ENCODE measurements at regions not wholly inside any gene's neighbourhood (a gene's known extent, or its start where the extent isn't known, plus 50 kb on each side); places are given as distances from the start of the nearest gene placed in this dataset.

DNA sequence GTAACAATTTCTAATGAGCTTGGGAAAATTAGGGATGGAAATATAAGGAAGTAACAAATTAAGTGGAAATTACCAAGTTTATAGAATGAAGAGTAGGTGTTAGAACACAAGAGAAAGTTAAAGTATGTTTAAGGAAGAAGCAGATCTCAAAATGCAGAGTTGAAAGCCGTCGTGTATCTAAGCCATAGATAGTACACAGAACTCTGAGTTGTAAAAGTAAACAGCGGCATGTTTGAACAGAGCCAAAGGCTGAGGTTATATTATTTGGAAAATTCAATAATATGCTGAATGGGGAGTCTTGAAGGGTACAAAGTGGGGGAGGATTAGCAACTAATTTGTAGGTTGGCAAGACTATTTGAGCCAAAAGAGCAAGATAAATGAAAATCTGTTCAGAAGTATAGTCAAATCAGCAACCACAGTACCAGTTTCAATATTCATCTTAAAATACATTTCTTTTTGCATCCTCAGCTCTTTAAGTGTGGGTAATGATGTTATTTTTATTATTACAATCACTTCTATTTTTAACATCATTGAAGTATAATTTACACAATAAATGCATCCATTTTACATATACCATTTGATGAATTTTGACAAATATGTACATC, 594.8 kb upstream of the ANO3 start:
- TF ChIP-seq, protein P1, sequence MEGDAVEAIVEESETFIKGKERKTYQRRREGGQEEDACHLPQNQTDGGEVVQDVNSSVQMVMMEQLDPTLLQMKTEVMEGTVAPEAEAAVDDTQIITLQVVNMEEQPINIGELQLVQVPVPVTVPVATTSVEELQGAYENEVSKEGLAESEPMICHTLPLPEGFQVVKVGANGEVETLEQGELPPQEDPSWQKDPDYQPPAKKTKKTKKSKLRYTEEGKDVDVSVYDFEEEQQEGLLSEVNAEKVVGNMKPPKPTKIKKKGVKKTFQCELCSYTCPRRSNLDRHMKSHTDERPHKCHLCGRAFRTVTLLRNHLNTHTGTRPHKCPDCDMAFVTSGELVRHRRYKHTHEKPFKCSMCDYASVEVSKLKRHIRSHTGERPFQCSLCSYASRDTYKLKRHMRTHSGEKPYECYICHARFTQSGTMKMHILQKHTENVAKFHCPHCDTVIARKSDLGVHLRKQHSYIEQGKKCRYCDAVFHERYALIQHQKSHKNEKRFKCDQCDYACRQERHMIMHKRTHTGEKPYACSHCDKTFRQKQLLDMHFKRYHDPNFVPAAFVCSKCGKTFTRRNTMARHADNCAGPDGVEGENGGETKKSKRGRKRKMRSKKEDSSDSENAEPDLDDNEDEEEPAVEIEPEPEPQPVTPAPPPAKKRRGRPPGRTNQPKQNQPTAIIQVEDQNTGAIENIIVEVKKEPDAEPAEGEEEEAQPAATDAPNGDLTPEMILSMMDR (IDR thresholded peaks at IDR 0.05; ENCODE audit: insufficient read depth, missing control alignments): no peak
- DNase-seq (ENCODE audit: insufficient read length, low spot score): no peak
- FAIRE-seq: no peak

DNA sequence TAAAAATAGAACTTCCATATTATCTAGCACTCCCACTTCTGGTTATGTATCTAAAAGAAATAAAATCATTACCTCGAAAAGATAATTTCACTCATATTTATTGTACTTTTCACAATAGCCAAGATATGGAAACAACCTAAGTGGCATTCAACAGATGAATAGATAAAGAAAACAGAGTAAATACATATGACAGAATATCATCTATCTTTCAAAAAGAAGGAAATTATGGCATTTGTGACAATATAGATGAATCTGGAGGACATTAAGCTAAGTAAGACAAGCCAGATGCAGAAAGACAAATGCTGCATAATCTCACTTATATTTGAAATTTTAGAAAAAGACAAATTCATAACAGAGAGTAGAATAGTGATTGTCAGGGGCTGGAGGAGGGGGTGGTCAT, 590.0 kb upstream of the ANO3 start:
- no peak for FAIRE-seq

DNA sequence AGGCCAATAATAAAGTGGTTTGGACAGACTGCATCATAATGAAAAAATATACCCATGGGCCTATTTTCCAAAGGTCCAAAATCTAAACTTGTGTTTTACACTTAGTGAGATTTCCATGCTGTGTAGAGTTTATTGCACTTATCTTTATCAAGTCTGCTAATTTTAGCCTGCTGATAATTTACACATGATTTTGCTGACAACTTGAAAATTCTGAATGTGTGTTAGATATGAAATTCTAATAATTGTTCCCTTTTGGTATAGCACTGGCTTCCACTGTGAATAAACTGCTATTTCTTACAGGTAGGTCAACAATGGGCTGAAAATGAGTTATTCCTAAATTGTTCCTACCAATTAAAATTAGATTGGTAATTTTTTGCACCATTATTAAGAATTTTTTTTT, 589.1 kb upstream of the ANO3 start:
- DNase-seq (ENCODE audit: insufficient read length, low spot score): no peak
- FAIRE-seq: no peak
- TF ChIP-seq, protein P1 (IDR thresholded peaks at IDR 0.05; ENCODE audit: insufficient read depth, missing control alignments): no peak

More for the DNA sequence above, 590.0 kb upstream of the ANO3 start:
- TF ChIP-seq, protein P1 (IDR thresholded peaks at IDR 0.05; ENCODE audit: insufficient read depth, missing control alignments): no peak
- no peak for DNase-seq (ENCODE audit: insufficient read length, low spot score)

DNA sequence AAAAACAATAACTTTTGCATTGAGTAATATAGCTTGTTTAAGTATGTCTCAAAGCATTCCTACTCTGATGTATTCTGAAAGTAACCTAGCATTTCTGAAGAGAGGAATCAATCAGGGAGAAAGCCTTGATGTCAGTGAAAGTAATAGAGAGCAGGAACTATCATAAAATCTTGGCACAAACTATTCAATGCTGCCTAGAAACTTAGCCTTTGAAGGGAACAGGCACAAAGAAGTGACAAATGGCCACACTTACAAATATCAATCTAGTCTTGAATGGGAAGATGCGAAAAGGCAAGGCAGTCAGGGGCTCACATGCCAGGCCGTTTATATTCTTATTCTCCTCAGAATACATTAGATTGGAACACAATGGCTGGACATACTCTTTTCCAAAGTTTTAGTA, 576.5 kb upstream of the ANO3 start:
- no peak for FAIRE-seq
- TF ChIP-seq, protein P1 (IDR thresholded peaks at IDR 0.05; ENCODE audit: insufficient read depth, missing control alignments): no peak
- DNase-seq (ENCODE audit: insufficient read length, low spot score): no peak

DNA sequence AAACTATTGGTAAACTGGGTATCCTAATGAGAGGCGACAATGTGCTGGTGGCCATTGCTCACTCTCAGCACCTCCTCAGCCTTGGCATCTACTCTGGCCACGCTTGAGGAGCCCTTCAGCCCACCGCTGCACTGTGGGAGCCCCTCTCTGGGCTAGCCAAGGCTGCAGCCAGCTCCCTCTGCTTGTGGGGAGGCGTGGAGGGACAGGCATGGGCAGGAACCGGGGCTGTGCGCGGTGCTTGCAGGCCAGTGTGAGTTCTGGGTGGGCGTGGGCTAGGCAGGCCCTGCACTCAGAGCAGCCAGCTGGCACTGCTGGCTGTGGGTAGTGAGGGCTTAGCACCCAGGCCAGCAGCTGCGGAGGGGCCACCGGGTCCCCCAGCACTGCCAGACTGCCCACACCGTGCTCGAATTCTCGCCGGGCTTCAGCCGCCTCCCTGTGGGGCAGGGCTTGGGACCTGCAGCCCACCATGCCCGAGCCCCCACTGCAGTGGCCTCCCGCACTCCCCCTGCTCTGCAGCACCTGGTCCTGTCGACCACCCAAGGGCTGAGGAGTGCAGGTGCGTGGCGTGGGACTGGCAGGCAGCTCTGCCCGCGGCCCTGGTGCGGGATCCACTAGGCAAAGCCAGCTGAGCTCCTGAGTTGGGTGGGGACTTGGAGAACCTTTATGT, 575.9 kb upstream of the ANO3 start:
- FAIRE-seq: no peak
- TF ChIP-seq, protein P1 (IDR thresholded peaks at IDR 0.05; ENCODE audit: insufficient read depth, missing control alignments): no peak
- no peak for DNase-seq (ENCODE audit: insufficient read length, low spot score)

DNA sequence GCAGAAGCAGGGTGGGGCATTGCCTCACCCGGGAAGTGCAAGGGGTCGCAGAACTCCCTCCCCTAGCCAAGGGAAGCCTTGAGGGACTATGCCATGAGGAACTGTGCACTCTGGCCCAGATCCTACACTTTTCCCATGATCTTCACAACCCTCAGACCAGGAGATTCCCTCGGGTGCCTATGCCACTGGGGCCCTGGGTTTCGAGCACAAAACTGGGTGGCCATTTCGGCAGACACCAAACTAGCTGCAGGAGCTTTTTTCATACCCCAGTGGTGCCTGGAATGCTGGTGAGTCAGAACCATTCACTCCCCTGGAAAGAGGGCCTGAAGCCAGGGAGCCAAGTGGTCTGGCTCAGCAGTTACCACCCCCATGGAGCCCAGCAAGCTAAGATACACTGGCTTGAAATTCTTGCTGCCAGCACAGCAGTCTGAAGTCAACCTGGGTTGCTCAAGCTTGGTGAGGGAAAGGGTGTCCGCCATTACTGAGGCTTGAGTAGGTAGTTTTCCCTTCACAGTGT, 573.7 kb upstream of the ANO3 start:
- DNase-seq (ENCODE audit: insufficient read length, low spot score): no peak
- FAIRE-seq: no peak
- TF ChIP-seq, protein P1 (IDR thresholded peaks at IDR 0.05; ENCODE audit: insufficient read depth, missing control alignments): no peak
